ENCODE measurements at regions not wholly inside any gene's neighbourhood (a gene's known extent, or its start where the extent isn't known, plus 50 kb on each side); places are given as distances from the start of the nearest gene placed in this dataset.
"Not testable (repeated sequence)": the region's sequence is repeated elsewhere in the genome, so short reads cannot be mapped to it uniquely, and the experiment has no call there.

- TF ChIP-seq, protein P1, sequence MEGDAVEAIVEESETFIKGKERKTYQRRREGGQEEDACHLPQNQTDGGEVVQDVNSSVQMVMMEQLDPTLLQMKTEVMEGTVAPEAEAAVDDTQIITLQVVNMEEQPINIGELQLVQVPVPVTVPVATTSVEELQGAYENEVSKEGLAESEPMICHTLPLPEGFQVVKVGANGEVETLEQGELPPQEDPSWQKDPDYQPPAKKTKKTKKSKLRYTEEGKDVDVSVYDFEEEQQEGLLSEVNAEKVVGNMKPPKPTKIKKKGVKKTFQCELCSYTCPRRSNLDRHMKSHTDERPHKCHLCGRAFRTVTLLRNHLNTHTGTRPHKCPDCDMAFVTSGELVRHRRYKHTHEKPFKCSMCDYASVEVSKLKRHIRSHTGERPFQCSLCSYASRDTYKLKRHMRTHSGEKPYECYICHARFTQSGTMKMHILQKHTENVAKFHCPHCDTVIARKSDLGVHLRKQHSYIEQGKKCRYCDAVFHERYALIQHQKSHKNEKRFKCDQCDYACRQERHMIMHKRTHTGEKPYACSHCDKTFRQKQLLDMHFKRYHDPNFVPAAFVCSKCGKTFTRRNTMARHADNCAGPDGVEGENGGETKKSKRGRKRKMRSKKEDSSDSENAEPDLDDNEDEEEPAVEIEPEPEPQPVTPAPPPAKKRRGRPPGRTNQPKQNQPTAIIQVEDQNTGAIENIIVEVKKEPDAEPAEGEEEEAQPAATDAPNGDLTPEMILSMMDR (IDR thresholded peaks at IDR 0.05; ENCODE audit: insufficient read depth, missing control alignments) = no peak
- FAIRE-seq (no peak), DNase-seq (ENCODE audit: insufficient read length, low spot score) (no peak)
Measured at GRCh38 chr9:87406543-87407166, 91.0 kb upstream of the DAPK1 start.

GRCh38 chr9:87410047-87411005, 87.3 kb upstream of the DAPK1 start:
- not testable (repeated sequence) for FAIRE-seq; DNase-seq (ENCODE audit: insufficient read length, low spot score)

- DNase-seq (ENCODE audit: insufficient read length, low spot score) = no peak
Measured at GRCh38 chr9:87420884-87421283, 76.8 kb upstream of the DAPK1 start.

GRCh38 chr9:87421734-87422133, 75.9 kb upstream of the DAPK1 start:
- TF ChIP-seq, protein P1 (IDR thresholded peaks at IDR 0.05; ENCODE audit: insufficient read depth, missing control alignments) = no peak
- no peak for FAIRE-seq
- DNase-seq (ENCODE audit: insufficient read length, low spot score) = no peak

More at GRCh38 chr9:87420884-87421283, 76.8 kb upstream of the DAPK1 start:
- TF ChIP-seq, protein P1 (IDR thresholded peaks at IDR 0.05; ENCODE audit: insufficient read depth, missing control alignments) = no peak
- FAIRE-seq = no peak

- DNase-seq (ENCODE audit: insufficient read length, low spot score) = no peak
- TF ChIP-seq, protein P1 (IDR thresholded peaks at IDR 0.05; ENCODE audit: insufficient read depth, missing control alignments) = no peak
- FAIRE-seq = no peak
Measured at GRCh38 chr9:87422999-87423398, 74.7 kb upstream of the DAPK1 start.

DNA sequence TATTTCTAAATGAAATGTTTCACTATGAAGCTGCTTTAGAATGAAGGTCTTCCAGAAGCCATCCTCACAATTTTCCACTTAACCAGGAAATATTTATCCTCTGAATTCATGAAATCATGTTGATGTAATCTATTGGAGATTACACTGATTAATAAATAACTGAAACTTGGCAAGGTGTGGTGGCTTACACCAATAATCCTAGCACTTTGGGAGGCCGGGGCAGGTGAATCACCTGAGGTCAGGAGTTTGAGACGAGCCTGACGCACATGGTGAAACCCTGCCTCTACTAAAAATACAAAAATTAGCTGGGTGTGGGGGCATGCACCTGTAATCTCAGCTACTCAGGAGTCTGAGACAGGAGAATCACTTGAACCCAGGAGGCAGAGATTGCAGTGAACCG, 73.8 kb upstream of the DAPK1 start:
- not testable (repeated sequence) for FAIRE-seq; DNase-seq (ENCODE audit: insufficient read length, low spot score)

- FAIRE-seq = no peak
- DNase-seq (ENCODE audit: insufficient read length, low spot score) = no peak
- TF ChIP-seq, protein P1 (IDR thresholded peaks at IDR 0.05; ENCODE audit: insufficient read depth, missing control alignments) = no peak
Measured at GRCh38 chr9:87425202-87425601, 72.5 kb upstream of the DAPK1 start.
